ENCODE measurements at regions not wholly inside any gene's neighbourhood (a gene's known extent, or its start where the extent isn't known, plus 50 kb on each side); places are given as distances from the start of the nearest gene placed in this dataset.
A peak's percentile ranks its signal among the peaks of the same experiment; 100 is the strongest.

- Histone ChIP-seq H3K4me3 (no peak overlapping the region), H3K27me3 (peaks cover 0 to 5% of the 10 kb centered on the region in 2 donors), H3K36me3 (no peaks in the 10 kb centered on the region), H3K9me3 (no peaks in the 10 kb centered on the region), H3K27ac (no peak overlapping the region), H3K4me1 (no peaks in the 10 kb centered on the region)
- ATAC-seq (no peak), DNase-seq (no peak)
- TF ChIP-seq CTCF (IDR thresholded peaks at IDR 0.05): no peak
- intact Hi-C loops (cut with DNase I): no loop called here
Observed at GRCh38 chr2:198411936-198412335, 607.5 kb downstream of the PLCL1 start.

- peaks cover 0 to 5% of the 10 kb centered on the region in 2 donors for H3K27me3 ChIP-seq
- intact Hi-C loops (cut with DNase I): no loop called here
- no peak for TF ChIP-seq CTCF (IDR thresholded peaks at IDR 0.05)
- no peaks in the 10 kb centered on the region for H3K4me1 ChIP-seq
- no peak overlapping the region for H3K4me3 ChIP-seq
- DNase-seq: peak in 2 of 4 donors; percentile 36 to 42
- no peak overlapping the region for H3K27ac ChIP-seq
- ATAC-seq: no peak
- H3K36me3 ChIP-seq: no peaks in the 10 kb centered on the region
- H3K9me3 ChIP-seq: no peaks in the 10 kb centered on the region
Observed at GRCh38 chr2:198408171-198408570, 603.8 kb downstream of the PLCL1 start.

- ATAC-seq (no peak), DNase-seq (no peak)
- intact Hi-C loops (cut with DNase I): no loop called here
- Histone ChIP-seq H3K27me3 (peaks cover 0 to 5% of the 10 kb centered on the region in 2 donors), H3K4me3 (no peak overlapping the region), H3K9me3 (no peaks in the 10 kb centered on the region), H3K4me1 (no peaks in the 10 kb centered on the region), H3K36me3 (no peaks in the 10 kb centered on the region), H3K27ac (no peak overlapping the region)
- no peak for TF ChIP-seq CTCF (IDR thresholded peaks at IDR 0.05)
Observed at GRCh38 chr2:198405311-198405710, 600.9 kb downstream of the PLCL1 start.

- intact Hi-C loops (cut with DNase I): no loop called here
- Histone ChIP-seq H3K4me1 (no peaks in the 10 kb centered on the region), H3K27me3 (no peaks in the 10 kb centered on the region), H3K9me3 (no peaks in the 10 kb centered on the region), H3K27ac (no peak overlapping the region), H3K4me3 (no peak overlapping the region), H3K36me3 (no peaks in the 10 kb centered on the region)
- no peak for TF ChIP-seq CTCF (IDR thresholded peaks at IDR 0.05)
- DNase-seq (no peak), ATAC-seq (no peak)
Observed at GRCh38 chr2:198401644-198402043, 597.3 kb downstream of the PLCL1 start.

GRCh38 chr2:198400999-198401398, 596.6 kb downstream of the PLCL1 start:
- DNase-seq (no peak), ATAC-seq (no peak)
- Histone ChIP-seq H3K4me1 (no peaks in the 10 kb centered on the region), H3K27me3 (no peaks in the 10 kb centered on the region), H3K36me3 (no peaks in the 10 kb centered on the region), H3K27ac (no peak overlapping the region), H3K9me3 (no peaks in the 10 kb centered on the region), H3K4me3 (no peak overlapping the region)
- no peak for TF ChIP-seq CTCF (IDR thresholded peaks at IDR 0.05)
- intact Hi-C loops (cut with DNase I): no loop called here
